OCI-LY7 (cell line): ENCODE measurements at regions not wholly inside any gene's neighbourhood (a gene's known extent, or its start where the extent isn't known, plus 50 kb on each side); places are given as distances from the start of the nearest gene placed in this dataset.

ENCODE experiments used
- BruUV-seq: library from RNA; stranded (reverse); fragments of 400-500 nt; replicated peaks from 2 replicates; lab custom pipeline; 2021; lab: Mats Ljungman, UMichigan
- CTCF ChIA-PET: fragments of 300-600 bp; sonication (Branson Sonifier 250); formaldehyde crosslinking; loops from one replicate; lab custom pipeline; 2022; ENCODE audit warnings: antibody characterized with exemption; ENCODE audit not compliant: unreplicated experiment; lab: Charles Lee
- POLR2A ChIA-PET: fragments of 300-600 bp; sonication (Branson Sonifier 250); formaldehyde crosslinking; loops from one replicate; lab custom pipeline; 2022; ENCODE audit warnings: antibody characterized with exemption; lab: Charles Lee
- DNase-seq: peaks from one replicate; pipeline ENCODE4 v3.0.0-alpha.2; 2015; ENCODE audit warnings: low spot score
- H2AFZ ChIP-seq: fragments of 200-600 bp; sonication (generic), shearing (Covaris generic); 2 replicates; pipeline ENCODE4 v1.6.1; 2014; ENCODE audit warnings: mild to moderate bottlenecking, antibody characterized with exemption, low read length, moderate library complexity
- H3K27ac ChIP-seq: fragments of 200-600 bp; sonication (generic); 2 replicates; pipeline ENCODE4 v1.5.1; 2014; ENCODE audit warnings: mixed run types, low read depth, mild to moderate bottlenecking, moderate library complexity, low read length, inconsistent platforms; ENCODE audit not compliant: poor library complexity, severe bottlenecking
- H3K36me3 ChIP-seq: fragments of 200-600 bp; sonication (generic); 2 replicates; pipeline ENCODE4 v1.6.1; 2014; ENCODE audit warnings: mild to moderate bottlenecking, antibody characterized with exemption, low read length, moderate library complexity, mixed read lengths; ENCODE audit not compliant: insufficient read depth
- H3K4me1 ChIP-seq: fragments of 200-600 bp; sonication (generic); 2 replicates; pipeline ENCODE4 v1.5.1; 2014; ENCODE audit warnings: mild to moderate bottlenecking, low read length; ENCODE audit not compliant: insufficient read depth, poor library complexity, severe bottlenecking
- H3K4me2 ChIP-seq: fragments of 200-600 bp; sonication (generic); 2 replicates; pipeline ENCODE4 v1.6.1; 2014; ENCODE audit warnings: mild to moderate bottlenecking, low read length
- H3K4me3 ChIP-seq: fragments of 200-600 bp; sonication (generic); 2 replicates; pipeline ENCODE4 v1.5.1; 2014; ENCODE audit warnings: mild to moderate bottlenecking, low read depth, low read length; ENCODE audit not compliant: poor library complexity, severe bottlenecking
- H3K79me2 ChIP-seq: fragments of 200-600 bp; sonication (generic); 2 replicates; pipeline ENCODE4 v1.6.1; 2016; ENCODE audit warnings: low read depth, mild to moderate bottlenecking, low read length, moderate library complexity, mixed read lengths; ENCODE audit not compliant: insufficient read depth
- H3K9me2 ChIP-seq: fragments of 200-600 bp; sonication (generic); 2 replicates; pipeline ENCODE4 v1.6.1; 2016; ENCODE audit warnings: mild to moderate bottlenecking, low read length, mixed read lengths; ENCODE audit not compliant: insufficient read depth
- H3K9me3 ChIP-seq: fragments of 200-600 bp; sonication (generic); 2 replicates; pipeline ENCODE4 v1.6.1; 2014; ENCODE audit warnings: mild to moderate bottlenecking, mixed run types, low read length, mixed read lengths
- H4K20me1 ChIP-seq: fragments of 200-600 bp; sonication (generic); 2 replicates; pipeline ENCODE4 v1.6.1; 2014; ENCODE audit warnings: mild to moderate bottlenecking, antibody characterized with exemption, low read length, moderate library complexity, mixed read lengths; ENCODE audit not compliant: insufficient read depth
- EZH2phosphoT487 ChIP-seq: fragments of 200-600 bp; sonication (generic); IDR thresholded peaks from 2 replicates; pipeline ENCODE4 v1.6.1; 2018; ENCODE audit warnings: low read depth, borderline replicate concordance, mild to moderate bottlenecking, mixed run types, antibody characterized with exemption, low read length, moderate library complexity, mixed read lengths
- intact Hi-C: fragments of 100-400 bp; cut with micrococcal nuclease; formaldehyde crosslinking; loops from one replicate; pipeline ENCODE4 v1.10.0; 2022; ENCODE audit not compliant: unreplicated experiment
- TF ChIP-seq, protein P1 (sequence below): fragments of 200-600 bp; sonication (generic); conservative IDR thresholded peaks from 2 replicates; pipeline ENCODE4 v1.5.1; 2014; ENCODE audit warnings: mild to moderate bottlenecking, antibody characterized with exemption, low read length, moderate library complexity, mixed read lengths

DNA sequence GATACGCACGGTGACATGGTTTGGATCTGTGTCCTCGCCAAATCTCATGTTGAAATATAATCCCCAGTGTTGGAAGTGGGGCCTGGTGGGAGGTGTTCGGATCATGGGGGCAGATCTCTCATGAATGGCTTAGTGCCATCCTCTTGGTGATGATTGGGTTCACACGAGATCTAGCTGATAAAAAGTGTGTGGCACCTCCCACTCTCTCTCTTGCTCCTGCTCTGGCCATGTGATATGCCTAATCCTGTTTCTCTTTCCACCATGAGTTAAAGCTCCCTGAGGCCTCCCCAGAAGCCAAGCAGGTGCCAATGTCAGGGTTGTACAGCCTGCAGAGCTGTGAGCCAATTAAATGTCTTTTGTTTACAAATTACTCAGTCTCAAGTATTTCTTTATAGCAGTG is 303.1 kb upstream of the PLET1 start:
- ChIA-PET CTCF (no interaction called here), POLR2A (no interaction called here)
- DNase-seq, result no peak
- no peaks in the 10 kb centered on the region for H3K4me1 ChIP-seq
- H3K4me2 ChIP-seq, result no peak overlapping the region
- no peaks in the 10 kb centered on the region for H3K9me2 ChIP-seq
- no peaks in the 10 kb centered on the region for H4K20me1 ChIP-seq
- no TSS peak for BruUV-seq
- no peak overlapping the region for H3K4me3 ChIP-seq
- H2AFZ ChIP-seq, result no peak overlapping the region
- TF ChIP-seq EZH2phosphoT487, result no peak
- TF ChIP-seq, protein P1, sequence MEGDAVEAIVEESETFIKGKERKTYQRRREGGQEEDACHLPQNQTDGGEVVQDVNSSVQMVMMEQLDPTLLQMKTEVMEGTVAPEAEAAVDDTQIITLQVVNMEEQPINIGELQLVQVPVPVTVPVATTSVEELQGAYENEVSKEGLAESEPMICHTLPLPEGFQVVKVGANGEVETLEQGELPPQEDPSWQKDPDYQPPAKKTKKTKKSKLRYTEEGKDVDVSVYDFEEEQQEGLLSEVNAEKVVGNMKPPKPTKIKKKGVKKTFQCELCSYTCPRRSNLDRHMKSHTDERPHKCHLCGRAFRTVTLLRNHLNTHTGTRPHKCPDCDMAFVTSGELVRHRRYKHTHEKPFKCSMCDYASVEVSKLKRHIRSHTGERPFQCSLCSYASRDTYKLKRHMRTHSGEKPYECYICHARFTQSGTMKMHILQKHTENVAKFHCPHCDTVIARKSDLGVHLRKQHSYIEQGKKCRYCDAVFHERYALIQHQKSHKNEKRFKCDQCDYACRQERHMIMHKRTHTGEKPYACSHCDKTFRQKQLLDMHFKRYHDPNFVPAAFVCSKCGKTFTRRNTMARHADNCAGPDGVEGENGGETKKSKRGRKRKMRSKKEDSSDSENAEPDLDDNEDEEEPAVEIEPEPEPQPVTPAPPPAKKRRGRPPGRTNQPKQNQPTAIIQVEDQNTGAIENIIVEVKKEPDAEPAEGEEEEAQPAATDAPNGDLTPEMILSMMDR, result no peak
- no peaks in the 10 kb centered on the region for H3K79me2 ChIP-seq
- H3K27ac ChIP-seq, result no peak overlapping the region
- H3K36me3 ChIP-seq, result no peaks in the 10 kb centered on the region
- intact Hi-C loops, result no loop called here
- no peaks in the 10 kb centered on the region for H3K9me3 ChIP-seq

DNA sequence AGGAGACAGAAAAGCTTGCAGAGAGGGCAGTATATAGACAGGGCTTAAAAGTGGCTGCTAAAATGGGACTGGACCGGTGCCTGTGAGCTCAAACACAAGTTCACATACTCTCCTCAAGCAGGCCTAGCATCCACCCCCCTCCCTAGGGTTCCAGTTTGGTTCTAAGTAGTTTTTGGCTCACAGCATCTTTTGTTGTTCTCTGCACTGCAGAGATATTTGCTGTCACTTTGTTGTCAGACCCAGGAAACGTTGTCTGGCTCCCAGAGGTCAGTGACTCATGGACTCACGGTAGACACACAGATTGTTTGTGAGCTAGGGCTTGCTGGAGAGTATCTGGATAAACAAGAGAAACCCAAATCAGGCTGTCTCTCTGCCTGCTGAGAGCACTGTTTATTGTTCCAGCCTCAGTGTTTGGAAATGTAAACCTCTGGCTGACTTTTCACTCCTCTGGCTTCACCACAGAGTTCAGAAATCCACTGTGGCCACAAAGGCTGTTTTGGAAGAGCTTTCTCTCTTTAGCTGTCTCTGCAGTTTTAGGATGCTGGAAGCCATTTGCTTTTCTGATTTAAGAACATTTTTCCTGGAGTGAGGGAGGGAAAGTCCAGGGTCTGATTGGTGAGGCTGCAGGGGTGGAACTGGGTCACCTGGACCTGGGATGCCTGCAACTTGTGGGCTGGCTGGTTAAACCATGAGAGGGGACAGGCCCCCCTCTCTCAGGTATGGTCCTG is 303.7 kb upstream of the PLET1 start:
- CTCF ChIA-PET, result no interaction called here
- intact Hi-C loops, result no loop called here
- H3K4me2 ChIP-seq, result no peak overlapping the region
- no peaks in the 10 kb centered on the region for H4K20me1 ChIP-seq
- H3K79me2 ChIP-seq, result no peaks in the 10 kb centered on the region
- no peak overlapping the region for H3K27ac ChIP-seq
- no peak for DNase-seq
- TF ChIP-seq EZH2phosphoT487, result no peak
- TF ChIP-seq, protein P1, result no peak
- H3K9me2 ChIP-seq, result no peaks in the 10 kb centered on the region
- H3K36me3 ChIP-seq, result no peaks in the 10 kb centered on the region
- POLR2A ChIA-PET, result interaction anchor here (1.0 kb wide), 1 partner anchor 24 kb away, joined by 3 read pairs; no protein-coding TSS in a partner anchor
- H2AFZ ChIP-seq, result no peak overlapping the region
- no peak overlapping the region for H3K4me3 ChIP-seq
- no peaks in the 10 kb centered on the region for H3K4me1 ChIP-seq
- H3K9me3 ChIP-seq, result no peaks in the 10 kb centered on the region
- BruUV-seq, result no TSS peak

DNA sequence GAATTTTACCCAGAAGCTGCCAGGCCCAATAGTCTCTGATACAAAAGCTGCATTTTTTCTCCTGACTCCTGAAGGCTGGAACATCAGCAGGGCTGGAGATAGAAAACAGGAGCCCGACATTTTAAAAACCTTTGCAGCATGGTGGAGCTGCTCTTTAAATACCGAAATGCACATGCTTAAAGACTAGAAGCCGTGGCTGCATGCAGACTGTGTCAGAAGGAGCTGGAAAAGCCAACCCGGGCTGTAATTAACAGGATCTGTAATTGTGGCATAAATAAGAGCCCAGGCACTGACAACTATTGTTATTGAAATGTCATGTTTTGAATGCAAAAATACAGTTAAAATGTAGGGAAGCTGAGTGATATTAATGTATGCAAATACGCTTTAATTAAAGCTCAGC is 304.9 kb upstream of the PLET1 start:
- Histone ChIP-seq H3K27ac (no peak overlapping the region), H2AFZ (no peak overlapping the region), H3K9me2 (no peaks in the 10 kb centered on the region), H3K4me3 (no peak overlapping the region), H3K9me3 (no peaks in the 10 kb centered on the region), H3K4me2 (no peak overlapping the region), H3K4me1 (no peaks in the 10 kb centered on the region), H4K20me1 (no peaks in the 10 kb centered on the region), H3K79me2 (no peaks in the 10 kb centered on the region), H3K36me3 (no peaks in the 10 kb centered on the region)
- intact Hi-C loops, result no loop called here
- TF ChIP-seq EZH2phosphoT487, result no peak
- TF ChIP-seq, protein P1, result no peak
- no TSS peak for BruUV-seq
- ChIA-PET CTCF (no interaction called here), POLR2A (interaction anchor here (0.6 to 1.0 kb wide), 2 partner anchors 9 to 23 kb away, joined by 3 read pairs; no protein-coding TSS in a partner anchor)
- DNase-seq, result no peak
